Activated naive CD8-positive, alpha-beta T cell treated with anti-CD3 and anti-CD28 coated beads, Interleukin-2, amount 10 ng/mL, durations not matched to agents 7 days and 5 days (primary cell): ENCODE measurements at regions not wholly inside any gene's neighbourhood (a gene's known extent, or its start where the extent isn't known, plus 50 kb on each side); places are given as distances from the start of the nearest gene placed in this dataset.
"Not testable (repeated sequence)": the region's sequence is repeated elsewhere in the genome, so short reads cannot be mapped to it uniquely, and the experiment has no call there.

Source experiments
- ATAC-seq: fragments of 150-1000 bp; cut with Tn5 transposase; one replicate; pipeline ENCODE4 v1.10.0; 2021; ENCODE audit warnings: low read depth, moderate library complexity
- POLR2A ChIA-PET: fragments of 350-600 bp; sonication (Branson Sonifier 250); formaldehyde crosslinking; loops from one replicate; lab custom pipeline; 2021; ENCODE audit warnings: antibody characterized with exemption; lab: Charles Lee
- DNase-seq: peaks from one replicate; pipeline ENCODE4 v3.0.0; 2021
- H3K27ac Mint-ChIP-seq: one replicate; pipeline ENCODE4 v1.8.0; 2022; ENCODE audit warnings: mild to moderate bottlenecking, mixed read lengths
- H3K27me3 Mint-ChIP-seq: one replicate; pipeline ENCODE4 v1.8.0; 2022; ENCODE audit warnings: mild to moderate bottlenecking, moderate library complexity, mixed read lengths
- H3K36me3 Mint-ChIP-seq: one replicate; pipeline ENCODE4 v1.8.0; 2021; ENCODE audit warnings: mild to moderate bottlenecking, mixed read lengths
- H3K4me1 Mint-ChIP-seq: one replicate; pipeline ENCODE4 v1.8.0; 2021; ENCODE audit warnings: mixed read lengths
- H3K4me3 Mint-ChIP-seq: one replicate; pipeline ENCODE4 v1.8.0; 2022; ENCODE audit warnings: mild to moderate bottlenecking, moderate library complexity, mixed read lengths
- H3K9me3 Mint-ChIP-seq: one replicate; pipeline ENCODE4 v1.8.0; 2021; ENCODE audit warnings: mixed read lengths

- Mint-ChIP-seq H3K9me3 (peaks cover 3% of the 10 kb centered on the region), H3K4me3 (no peak overlapping the region), H3K27ac (no peak overlapping the region), H3K36me3 (no peaks in the 10 kb centered on the region), H3K4me1 (no peaks in the 10 kb centered on the region), H3K27me3 (no peaks in the 10 kb centered on the region)
- DNase-seq: no peak
- no peak for ATAC-seq
- POLR2A ChIA-PET: no interaction called here
Observed at GRCh38 chr10:37582237-37582636, 275.2 kb downstream of the ZNF248 start.

- Mint-ChIP-seq H3K4me3 (no peak overlapping the region), H3K36me3 (no peaks in the 10 kb centered on the region)
Observed at GRCh38 chr10:37576154-37576553, 281.3 kb downstream of the ZNF248 start.

GRCh38 chr10:37572206-37572605, 285.2 kb downstream of the ZNF248 start:
- no peaks in the 10 kb centered on the region for H3K27me3 Mint-ChIP-seq
- H3K27ac Mint-ChIP-seq: no peak overlapping the region
- no peak for DNase-seq
- POLR2A ChIA-PET: no interaction called here
- no peaks in the 10 kb centered on the region for H3K4me1 Mint-ChIP-seq
- no peaks in the 10 kb centered on the region for H3K36me3 Mint-ChIP-seq
- H3K4me3 Mint-ChIP-seq: no peak overlapping the region
- ATAC-seq: no peak
- H3K9me3 Mint-ChIP-seq: peaks cover 13% of the 10 kb centered on the region

More at GRCh38 chr10:37576154-37576553, 281.3 kb downstream of the ZNF248 start:
- no peak for ATAC-seq
- DNase-seq: no peak
- POLR2A ChIA-PET: no interaction called here
- Mint-ChIP-seq H3K27me3 (no peaks in the 10 kb centered on the region), H3K4me1 (no peaks in the 10 kb centered on the region), H3K27ac (no peak overlapping the region), H3K9me3 (peaks cover 13% of the 10 kb centered on the region)

GRCh38 chr10:37566332-37566731, 291.1 kb downstream of the ZNF248 start:
- DNase-seq (no peak), ATAC-seq (no peak)
- no peak overlapping the region for H3K4me3 Mint-ChIP-seq
- POLR2A ChIA-PET: no interaction called here
- H3K36me3 Mint-ChIP-seq: no peaks in the 10 kb centered on the region
- H3K27ac Mint-ChIP-seq: no peak overlapping the region
- no peaks in the 10 kb centered on the region for H3K9me3 Mint-ChIP-seq
- H3K4me1 Mint-ChIP-seq: no peaks in the 10 kb centered on the region
- no peaks in the 10 kb centered on the region for H3K27me3 Mint-ChIP-seq

- no peak overlapping the region for H3K27ac Mint-ChIP-seq
- no peak for ATAC-seq
- DNase-seq: no peak
Observed at GRCh38 chr10:37563715-37564108, 293.7 kb downstream of the ZNF248 start.

GRCh38 chr10:37563107-37563714, 294.2 kb downstream of the ZNF248 start:
- H3K9me3 Mint-ChIP-seq: peaks cover 2% of the 10 kb centered on the region
- DNase-seq: no peak
- no peaks in the 10 kb centered on the region for H3K36me3 Mint-ChIP-seq
- ATAC-seq: no peak
- no peak overlapping the region for H3K27ac Mint-ChIP-seq
- no peaks in the 10 kb centered on the region for H3K27me3 Mint-ChIP-seq
- POLR2A ChIA-PET: no interaction called here
- H3K4me1 Mint-ChIP-seq: no peaks in the 10 kb centered on the region
- H3K4me3 Mint-ChIP-seq: no peak overlapping the region

More at GRCh38 chr10:37563715-37564108, 293.7 kb downstream of the ZNF248 start:
- Mint-ChIP-seq H3K4me1 (no peaks in the 10 kb centered on the region), H3K36me3 (no peaks in the 10 kb centered on the region), H3K9me3 (peaks cover 2% of the 10 kb centered on the region), H3K27me3 (no peaks in the 10 kb centered on the region), H3K4me3 (no peak overlapping the region)
- POLR2A ChIA-PET: no interaction called here

DNA sequence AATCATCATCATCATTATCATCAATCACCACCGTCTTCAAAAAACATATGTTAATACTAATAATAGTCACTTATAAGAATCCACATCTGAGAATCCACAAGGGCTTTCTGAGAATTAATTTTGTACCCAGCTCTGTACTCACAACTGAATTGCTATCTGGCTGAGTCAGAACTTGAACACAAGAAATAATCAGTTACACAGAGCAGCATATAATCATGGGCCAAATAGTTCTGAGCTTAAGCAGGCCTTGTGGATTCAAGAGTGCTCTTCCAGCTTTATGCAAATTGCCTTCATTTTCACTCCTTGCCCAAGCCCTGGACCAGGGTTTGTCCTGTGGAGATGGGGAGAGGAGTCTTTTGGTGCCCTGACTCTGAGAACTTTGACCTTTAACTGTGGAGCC, 304.5 kb downstream of the ZNF248 start:
- Mint-ChIP-seq H3K4me3 (no peak overlapping the region), H3K9me3 (peaks cover 12% of the 10 kb centered on the region), H3K4me1 (no peaks in the 10 kb centered on the region), H3K27me3 (no peaks in the 10 kb centered on the region), H3K36me3 (no peaks in the 10 kb centered on the region), H3K27ac (no peak overlapping the region)
- DNase-seq (no peak), ATAC-seq (no peak)
- POLR2A ChIA-PET: no interaction called here

DNA sequence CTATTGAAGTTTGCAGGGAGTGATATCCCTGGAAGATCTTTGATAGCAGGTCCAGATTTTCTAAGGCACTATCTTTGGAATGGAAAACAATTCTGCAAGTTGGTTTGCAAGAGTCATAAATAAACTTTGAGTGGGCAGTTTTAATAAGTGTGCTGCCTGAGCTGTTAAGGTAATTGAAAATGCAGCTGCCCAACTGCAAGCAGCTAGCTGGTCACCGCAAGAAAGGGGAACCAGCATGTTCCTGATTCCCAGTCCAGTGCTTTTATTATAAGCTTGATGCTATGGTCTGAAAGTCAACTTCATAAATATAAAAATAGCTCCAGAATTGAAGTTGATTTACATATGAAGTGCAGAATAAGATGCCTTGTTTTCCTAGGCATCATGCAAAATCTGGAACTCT, 308.4 kb downstream of the ZNF248 start:
- H3K4me1 Mint-ChIP-seq: no peaks in the 10 kb centered on the region
- DNase-seq (no peak), ATAC-seq (no peak)
- no peak overlapping the region for H3K27ac Mint-ChIP-seq
- POLR2A ChIA-PET: no interaction called here
- no peak overlapping the region for H3K4me3 Mint-ChIP-seq
- no peaks in the 10 kb centered on the region for H3K27me3 Mint-ChIP-seq
- no peaks in the 10 kb centered on the region for H3K36me3 Mint-ChIP-seq
- H3K9me3 Mint-ChIP-seq: peaks cover 9% of the 10 kb centered on the region

DNA sequence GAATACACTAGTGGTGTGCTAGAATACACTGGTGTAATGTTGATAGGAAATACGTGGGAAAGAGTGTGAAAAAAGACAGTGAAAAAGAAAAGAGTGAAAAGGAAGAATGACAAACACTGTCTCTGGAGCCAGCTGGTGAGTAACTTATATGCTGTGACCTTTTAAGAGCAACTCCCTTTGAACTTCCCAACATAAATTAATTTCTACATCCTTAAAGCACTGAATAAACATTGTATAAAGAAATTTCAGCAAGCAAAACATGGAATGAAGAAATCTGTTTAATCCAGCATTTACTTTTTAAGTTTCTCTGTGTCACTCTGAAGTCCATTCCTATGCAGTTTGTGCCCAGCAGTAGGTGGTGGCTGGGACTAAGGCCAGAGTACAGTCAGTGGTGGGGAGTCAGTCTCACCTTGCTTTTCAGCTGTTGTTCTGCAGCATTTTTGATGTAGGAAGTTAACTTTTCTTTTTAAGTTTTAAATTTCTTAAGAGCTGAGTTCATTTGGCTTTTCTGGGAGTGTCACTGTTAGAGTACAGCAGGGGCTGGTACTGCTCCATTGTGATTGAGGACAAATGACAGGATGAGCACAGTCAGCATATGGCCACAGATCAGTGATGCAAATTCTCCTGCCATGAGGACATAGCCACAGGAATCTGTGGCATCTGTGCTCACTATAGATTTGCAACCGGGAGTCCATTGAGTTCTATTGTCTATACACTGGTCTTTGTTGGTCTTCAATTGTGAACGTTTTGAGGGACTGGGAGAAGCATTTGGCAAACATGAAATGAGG, 321.8 kb downstream of the ZNF248 start:
- Mint-ChIP-seq H3K4me3 (no peak overlapping the region), H3K36me3 (no peaks in the 10 kb centered on the region), H3K27me3 (no peaks in the 10 kb centered on the region), H3K9me3 (peaks cover 6% of the 10 kb centered on the region), H3K4me1 (no peaks in the 10 kb centered on the region), H3K27ac (no peak overlapping the region)
- no peak for ATAC-seq
- no peak for DNase-seq
- POLR2A ChIA-PET: no interaction called here

DNA sequence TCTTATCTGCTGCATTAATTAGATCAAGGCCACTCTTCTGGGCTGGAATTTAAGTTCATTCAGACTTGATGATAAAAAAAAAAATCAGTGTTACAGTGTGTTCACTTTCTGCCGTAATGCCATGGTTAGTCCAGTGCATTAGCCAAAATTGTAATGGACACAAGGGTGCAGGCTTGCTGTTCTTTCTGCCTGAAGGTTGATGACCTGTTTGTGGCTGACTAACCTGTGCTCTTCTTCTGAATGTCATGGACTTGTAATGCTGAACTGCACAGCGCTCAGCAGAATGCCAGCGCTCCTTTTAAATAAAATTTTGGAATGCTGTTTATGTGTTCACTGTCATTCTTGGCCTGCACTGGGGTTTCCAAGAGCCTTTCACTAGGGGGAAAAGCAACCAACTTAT, 323.2 kb downstream of the ZNF248 start:
- H3K36me3 Mint-ChIP-seq: no peaks in the 10 kb centered on the region
- DNase-seq (no peak), ATAC-seq (no peak)
- peaks cover 4% of the 10 kb centered on the region for H3K9me3 Mint-ChIP-seq
- POLR2A ChIA-PET: no interaction called here
- no peak overlapping the region for H3K4me3 Mint-ChIP-seq
- no peak overlapping the region for H3K27ac Mint-ChIP-seq
- no peaks in the 10 kb centered on the region for H3K27me3 Mint-ChIP-seq
- no peaks in the 10 kb centered on the region for H3K4me1 Mint-ChIP-seq

- DNase-seq, H3K36me3 Mint-ChIP-seq, ATAC-seq, H3K4me3 Mint-ChIP-seq, H3K27me3 Mint-ChIP-seq, H3K9me3 Mint-ChIP-seq, H3K27ac Mint-ChIP-seq, H3K4me1 Mint-ChIP-seq, POLR2A ChIA-PET: not testable (repeated sequence)
Observed at GRCh38 chr10:37525410-37525809, 332.0 kb downstream of the ZNF248 start.

- Mint-ChIP-seq H3K4me1 (no peaks in the 10 kb centered on the region), H3K36me3 (no peaks in the 10 kb centered on the region), H3K4me3 (no peak overlapping the region), H3K9me3 (peaks cover 3% of the 10 kb centered on the region), H3K27me3 (no peaks in the 10 kb centered on the region), H3K27ac (no peak overlapping the region)
- POLR2A ChIA-PET: no interaction called here
- ATAC-seq: no peak
- no peak for DNase-seq
Observed at GRCh38 chr10:37520488-37520887, 336.9 kb downstream of the ZNF248 start.

GRCh38 chr10:37510520-37510919, 346.9 kb downstream of the ZNF248 start:
- H3K9me3 Mint-ChIP-seq, POLR2A ChIA-PET, H3K36me3 Mint-ChIP-seq, DNase-seq, ATAC-seq, H3K4me3 Mint-ChIP-seq, H3K4me1 Mint-ChIP-seq, H3K27ac Mint-ChIP-seq, H3K27me3 Mint-ChIP-seq: not testable (repeated sequence)

- no peak for ATAC-seq
- H3K4me1 Mint-ChIP-seq: no peaks in the 10 kb centered on the region
- H3K27ac Mint-ChIP-seq: no peak overlapping the region
Observed at GRCh38 chr10:37496061-37496460, 361.3 kb downstream of the ZNF248 start.

More at GRCh38 chr10:37496061-37496460, 361.3 kb downstream of the ZNF248 start:
- no peak for DNase-seq
- H3K36me3 Mint-ChIP-seq: no peaks in the 10 kb centered on the region
- H3K27me3 Mint-ChIP-seq: no peaks in the 10 kb centered on the region
- H3K4me3 Mint-ChIP-seq: no peak overlapping the region
- no peaks in the 10 kb centered on the region for H3K9me3 Mint-ChIP-seq
- POLR2A ChIA-PET: no interaction called here
